Epidermal melanocyte (primary cell): ENCODE measurements at regions not wholly inside any gene's neighbourhood (a gene's known extent, or its start where the extent isn't known, plus 50 kb on each side); places are given as distances from the start of the nearest gene placed in this dataset.

Experiments
- DNase-seq: peaks from one replicate; pipeline ENCODE4 v3.0.0; 2011; ENCODE audit warnings: low spot score; ENCODE audit not compliant: insufficient read length

DNA sequence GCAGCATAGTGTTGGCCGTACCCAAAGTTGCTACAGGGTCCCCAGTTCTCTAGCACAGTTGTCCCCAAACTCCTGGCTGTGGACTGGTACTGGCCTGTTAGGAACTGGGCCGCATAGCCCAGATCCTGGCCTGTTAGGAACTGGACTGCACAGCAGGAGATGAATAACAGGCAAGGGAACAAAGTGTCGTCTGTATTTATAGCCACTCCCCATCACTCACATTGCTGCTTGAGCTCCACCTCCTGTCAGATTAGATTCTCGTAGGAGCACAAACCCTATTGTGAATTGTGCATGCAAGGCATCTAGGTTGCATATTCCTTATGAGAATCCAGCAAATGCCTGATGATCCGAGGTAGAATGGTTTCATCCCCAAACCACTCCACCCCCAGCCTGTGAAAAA lies 604.0 kb upstream of the LMCD1 start:
- DNase-seq: no peak

DNA sequence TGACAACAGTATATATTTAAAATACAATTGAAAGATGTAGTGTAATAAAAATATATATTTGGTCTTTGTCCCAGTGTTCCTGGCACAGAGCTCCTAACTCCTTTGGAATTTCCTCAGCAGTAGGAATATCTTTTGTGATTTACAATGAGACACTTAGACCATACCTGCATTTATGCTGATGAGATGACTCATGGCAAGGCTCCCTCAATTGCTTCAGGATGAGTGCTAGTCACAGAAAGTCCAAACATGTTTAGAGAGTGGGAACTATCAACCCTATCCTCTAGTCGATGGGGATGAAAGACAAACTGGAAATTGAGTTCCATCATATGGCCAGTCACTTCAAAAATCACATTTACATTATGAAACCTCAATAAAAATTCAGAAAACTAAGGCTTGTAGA lies 588.3 kb upstream of the LMCD1 start:
- DNase-seq: no peak

DNA sequence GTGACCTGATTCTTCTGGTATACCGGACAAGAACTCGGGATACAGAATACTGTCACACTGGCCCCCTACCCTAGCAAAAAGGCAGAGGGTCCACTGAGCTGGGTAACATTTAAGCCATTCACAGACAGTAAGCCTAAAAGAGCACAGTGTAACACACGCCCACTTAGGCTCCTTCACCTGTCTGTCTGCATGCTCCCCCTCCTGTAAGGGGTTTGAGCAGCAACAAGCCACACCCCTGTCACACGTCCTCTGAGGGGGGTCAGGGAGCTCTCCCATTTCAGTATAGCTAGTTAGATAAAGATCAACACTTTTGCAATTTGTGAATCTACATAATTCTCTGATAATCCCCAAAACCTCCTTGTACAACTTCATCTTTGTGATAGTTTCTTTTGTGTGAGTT lies 586.3 kb upstream of the LMCD1 start:
- DNase-seq: no peak

DNA sequence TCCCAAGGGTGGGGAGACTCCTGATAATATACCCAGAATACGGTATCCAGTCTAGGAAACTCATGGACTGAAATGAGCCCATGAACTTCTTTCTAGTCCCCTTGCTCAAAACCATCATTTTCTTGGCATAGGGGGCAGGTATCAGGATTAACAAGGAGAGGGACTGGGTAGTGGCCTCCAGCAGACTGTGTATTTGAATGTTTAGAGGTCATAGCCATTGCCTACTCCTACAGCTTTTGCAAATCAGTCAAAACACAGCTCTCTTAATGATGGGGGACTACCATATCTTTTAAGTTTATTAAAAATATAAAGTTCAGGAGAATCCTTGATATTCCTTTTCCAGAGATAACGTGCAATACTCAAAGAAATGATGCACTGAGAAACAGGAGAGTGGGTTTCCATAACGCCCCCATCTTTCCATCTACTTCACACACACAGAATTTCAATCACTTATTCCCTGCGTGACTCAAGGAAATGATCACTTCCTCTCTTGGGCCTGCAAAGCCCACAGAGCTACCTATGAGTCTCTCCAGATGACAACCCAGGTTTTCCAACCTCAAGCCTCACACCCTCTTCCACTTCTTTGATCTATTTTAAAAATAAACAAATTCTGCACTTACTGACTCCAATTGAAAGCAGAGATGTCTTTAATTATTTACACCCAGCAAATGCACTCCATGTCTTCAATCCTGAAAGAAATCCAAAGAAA lies 584.0 kb upstream of the LMCD1 start:
- no peak for DNase-seq

DNA sequence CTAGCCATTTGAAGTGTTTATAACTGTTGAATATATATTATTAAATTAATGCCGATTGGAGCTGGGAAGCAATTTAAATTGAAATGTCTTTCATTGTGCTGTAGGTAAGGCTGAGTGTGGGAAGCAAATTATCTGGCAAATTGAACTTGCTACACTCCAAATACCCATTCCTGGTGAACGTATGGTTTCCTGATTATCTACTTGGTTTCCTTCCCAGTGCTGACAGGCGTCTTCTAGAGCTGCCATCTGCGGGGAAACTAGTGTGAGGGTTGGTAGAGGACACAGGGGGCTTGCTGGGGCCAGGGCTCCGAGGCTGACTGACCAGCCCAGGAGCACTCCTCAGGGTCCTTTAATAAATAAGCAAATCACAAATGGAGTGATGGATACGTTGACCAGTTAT lies 581.4 kb upstream of the LMCD1 start:
- no peak for DNase-seq

DNA sequence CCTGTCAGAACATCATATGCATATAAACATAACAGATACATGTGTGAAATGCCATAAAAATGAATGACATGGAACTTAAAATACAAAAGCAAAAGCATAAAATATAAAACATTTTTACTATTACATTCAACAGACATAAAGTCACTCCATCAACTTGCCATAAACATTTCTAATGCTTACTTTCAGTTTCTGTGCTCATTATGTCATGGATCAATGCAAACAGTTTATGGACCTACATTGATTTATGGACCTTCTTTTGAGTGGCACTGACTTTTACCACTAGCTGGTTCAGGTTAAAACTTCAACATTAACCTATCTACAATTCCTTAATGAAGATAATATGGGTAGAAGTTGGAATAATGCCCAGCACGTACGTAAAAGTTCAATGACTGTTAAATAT lies 577.4 kb upstream of the LMCD1 start:
- no peak for DNase-seq

DNA sequence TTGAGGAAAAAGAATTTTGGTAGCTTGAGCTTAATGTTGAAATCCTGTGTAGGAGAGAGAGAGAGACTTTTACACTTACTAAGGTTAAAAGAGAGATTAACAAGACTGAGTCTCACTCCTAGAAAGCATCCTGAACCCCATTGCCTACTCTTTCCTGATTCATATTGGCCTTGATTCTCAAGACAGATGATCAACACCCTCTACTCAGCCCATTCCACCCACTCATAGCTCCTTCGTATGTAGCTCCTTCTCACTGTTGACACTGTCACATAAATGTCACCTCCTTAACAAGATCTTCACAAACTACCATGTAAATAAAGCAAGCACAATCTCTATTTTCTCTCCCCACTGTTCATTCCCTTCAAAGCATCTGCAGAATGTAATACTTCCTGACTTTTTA lies 574.6 kb upstream of the LMCD1 start:
- no peak for DNase-seq

DNA sequence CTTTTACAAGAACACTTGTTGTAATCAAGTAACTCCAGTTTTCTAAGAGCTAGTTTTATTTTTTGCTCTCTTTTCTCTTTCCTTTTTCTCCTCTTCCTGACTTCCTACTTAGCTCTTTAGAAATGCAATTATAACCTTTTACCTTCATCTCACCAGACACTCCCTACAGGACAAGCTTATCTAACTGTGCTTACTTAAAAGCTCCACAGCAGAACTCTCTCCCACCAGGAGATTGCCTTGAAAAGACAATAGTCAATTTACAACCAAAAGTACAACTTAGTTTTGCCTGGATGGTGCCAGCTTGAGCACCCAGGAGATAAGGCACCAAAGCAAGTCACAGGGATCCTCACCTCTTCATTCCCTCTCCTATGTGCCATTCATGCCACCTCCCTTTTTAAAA lies 573.8 kb upstream of the LMCD1 start:
- no peak for DNase-seq

DNA sequence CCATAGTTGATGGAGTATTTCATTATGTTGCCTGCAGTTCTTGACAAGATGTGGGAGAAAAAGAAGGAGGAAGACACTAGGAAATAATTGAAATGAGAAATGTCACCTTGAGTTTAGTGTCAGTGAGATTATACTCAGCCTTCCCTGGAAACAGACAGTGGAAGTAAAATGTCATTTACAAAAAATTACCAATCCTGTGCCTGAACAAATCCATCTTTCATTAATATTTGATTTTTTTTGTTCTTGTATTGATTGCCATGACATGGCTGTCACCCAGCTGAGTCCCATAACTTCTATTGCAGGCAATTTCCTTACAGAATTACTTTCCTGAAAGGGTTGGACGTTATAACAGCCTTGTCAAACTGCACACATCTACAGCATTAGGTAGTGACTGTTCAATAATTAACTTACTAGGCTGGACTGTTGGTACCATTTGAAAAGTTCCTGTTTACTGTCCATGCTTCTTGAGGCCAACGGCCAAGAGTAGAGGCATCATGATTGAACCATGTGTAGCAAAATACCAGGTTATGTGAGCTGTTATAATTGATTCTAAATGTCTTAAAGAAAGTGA lies 572.2 kb upstream of the LMCD1 start:
- DNase-seq: no peak

DNA sequence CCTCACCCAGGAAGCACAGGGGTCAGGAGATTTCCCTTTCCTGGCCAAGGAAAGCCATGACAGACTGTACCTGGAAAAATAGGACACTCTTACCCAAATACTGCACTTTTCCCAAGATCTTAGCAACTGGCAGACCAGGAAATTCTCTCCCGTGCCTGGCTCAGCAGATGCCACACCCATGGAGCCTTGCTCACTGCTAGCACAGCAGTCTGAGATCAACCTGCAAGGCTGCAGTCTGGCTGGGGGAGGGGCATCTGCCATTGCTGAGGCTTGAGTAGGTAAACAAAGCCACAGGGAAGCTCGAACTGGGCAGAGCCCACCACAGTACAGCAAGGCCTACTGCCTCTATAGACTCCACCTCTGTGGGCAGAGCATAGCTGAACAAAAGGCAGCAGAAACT lies 567.3 kb upstream of the LMCD1 start:
- no peak for DNase-seq

DNA sequence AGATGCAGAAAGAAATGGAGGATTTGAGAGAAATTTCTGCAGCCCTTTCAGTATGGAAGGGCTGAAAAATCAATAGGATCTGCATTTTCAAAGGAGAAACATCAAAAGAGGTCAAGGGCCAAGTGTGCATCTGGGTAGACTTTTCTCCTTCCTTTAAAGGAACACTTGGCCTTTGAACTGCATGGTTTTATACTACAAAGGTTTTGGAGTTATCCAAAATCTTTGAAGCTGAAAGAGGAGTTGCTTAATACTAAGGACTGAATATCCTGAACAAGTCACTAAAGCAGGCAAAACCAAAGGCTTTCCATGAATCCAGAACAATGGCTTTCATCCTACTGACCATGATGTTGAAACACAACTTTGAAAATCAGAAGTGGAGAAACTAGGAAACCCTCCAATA lies 553.7 kb upstream of the LMCD1 start:
- no peak for DNase-seq

DNA sequence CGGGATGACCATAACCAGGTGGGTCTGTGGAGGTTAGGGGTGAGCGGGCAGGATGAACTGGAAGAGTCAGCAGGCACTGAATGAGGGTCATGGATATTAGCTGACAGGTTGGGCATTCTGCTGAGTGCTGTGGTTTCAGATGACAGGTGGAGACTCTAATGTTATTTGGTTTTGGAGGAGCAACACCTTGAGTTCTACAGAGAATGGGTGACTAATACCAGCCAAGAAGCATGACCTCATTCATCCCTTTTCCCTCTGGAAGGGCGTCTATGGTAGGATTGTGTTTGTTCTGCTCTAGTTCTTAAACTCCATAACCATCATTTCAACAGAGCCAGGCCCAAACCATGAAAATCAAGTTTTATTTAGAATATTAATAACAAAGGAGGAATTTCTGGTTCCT lies 550.7 kb upstream of the LMCD1 start:
- no peak for DNase-seq

DNA sequence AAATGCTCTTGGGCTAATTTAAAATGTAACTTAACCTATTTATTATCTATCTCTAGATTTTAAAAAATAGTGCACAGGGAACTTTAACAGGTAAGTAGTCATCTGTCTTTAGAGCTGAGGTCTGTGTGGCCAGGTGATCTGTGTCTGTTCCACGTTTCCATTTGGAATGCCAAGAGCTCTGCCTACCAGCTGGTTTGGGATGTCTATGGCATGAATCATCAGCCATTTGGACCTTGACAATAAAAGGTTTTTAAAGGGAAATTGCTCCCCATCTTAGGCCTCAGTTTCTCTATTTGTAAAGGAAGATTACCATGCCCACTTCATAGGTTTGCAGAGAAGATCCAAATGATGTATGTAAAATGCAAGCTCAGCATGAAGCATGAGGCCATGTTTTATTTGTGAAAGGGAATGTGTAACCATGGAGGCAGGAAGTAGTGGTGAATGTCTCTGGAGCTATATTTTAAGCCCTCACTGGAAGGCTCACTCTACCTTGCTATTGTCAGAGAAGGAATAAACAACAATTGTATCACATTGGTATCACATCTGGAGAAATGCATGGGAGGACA lies 548.1 kb upstream of the LMCD1 start:
- no peak for DNase-seq

DNA sequence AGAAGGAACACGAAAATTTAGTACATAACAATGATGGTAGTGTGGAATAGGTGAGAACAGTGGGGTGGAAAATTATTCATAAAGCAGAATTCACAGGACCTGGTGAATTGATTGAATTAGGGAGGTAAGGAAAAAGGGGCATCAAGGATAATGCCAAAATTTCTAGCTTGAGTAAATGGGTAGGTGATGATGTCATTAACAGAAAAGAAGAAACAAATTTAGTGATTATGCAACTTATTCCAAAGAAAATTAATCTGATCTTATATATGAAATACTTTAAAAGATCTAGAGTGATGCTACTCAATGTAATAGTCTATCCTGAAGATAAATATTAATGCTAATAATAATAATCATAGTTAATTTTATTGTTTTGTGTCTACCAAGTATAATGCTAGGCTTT lies 544.6 kb upstream of the LMCD1 start:
- no peak for DNase-seq

DNA sequence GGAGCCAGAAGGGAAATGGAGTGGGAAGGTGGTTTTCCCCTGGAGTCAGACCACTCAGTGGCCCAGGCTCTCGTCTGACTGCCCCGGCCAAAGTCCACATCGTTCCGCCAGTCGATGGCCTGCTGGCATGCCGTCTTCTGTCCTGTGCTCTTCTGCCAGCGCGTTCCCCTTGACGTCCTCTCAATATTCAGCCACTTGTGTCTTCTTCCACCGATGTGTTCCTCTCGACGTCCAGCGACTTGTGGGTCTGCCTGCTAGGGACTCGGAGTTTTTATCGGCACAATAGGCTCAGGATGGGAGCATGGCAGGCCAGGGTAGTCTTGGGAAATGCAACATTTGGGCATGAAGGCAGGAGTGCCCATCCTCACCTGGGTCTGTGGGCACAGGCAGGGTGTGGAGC lies 542.5 kb upstream of the LMCD1 start:
- no peak for DNase-seq

DNA sequence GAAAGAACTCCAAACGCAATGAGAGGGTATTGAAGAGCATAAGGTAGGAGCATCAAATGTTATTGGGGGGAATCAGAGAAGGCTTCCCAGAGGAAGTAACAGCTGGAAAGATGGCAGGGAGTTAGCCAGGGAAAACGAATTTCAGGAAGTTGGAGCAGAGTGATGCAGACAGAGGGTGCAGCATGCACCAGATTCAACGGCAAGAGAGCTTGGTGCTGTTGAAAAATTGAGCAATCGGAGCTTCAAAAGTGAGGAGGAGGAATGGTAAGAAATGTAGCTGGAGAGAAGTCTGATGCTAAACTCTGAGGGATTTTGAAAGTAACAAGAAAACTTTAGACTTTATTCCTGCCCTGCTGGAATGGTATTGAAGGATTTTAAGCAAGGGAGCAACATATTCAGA lies 541.0 kb upstream of the LMCD1 start:
- no peak for DNase-seq

DNA sequence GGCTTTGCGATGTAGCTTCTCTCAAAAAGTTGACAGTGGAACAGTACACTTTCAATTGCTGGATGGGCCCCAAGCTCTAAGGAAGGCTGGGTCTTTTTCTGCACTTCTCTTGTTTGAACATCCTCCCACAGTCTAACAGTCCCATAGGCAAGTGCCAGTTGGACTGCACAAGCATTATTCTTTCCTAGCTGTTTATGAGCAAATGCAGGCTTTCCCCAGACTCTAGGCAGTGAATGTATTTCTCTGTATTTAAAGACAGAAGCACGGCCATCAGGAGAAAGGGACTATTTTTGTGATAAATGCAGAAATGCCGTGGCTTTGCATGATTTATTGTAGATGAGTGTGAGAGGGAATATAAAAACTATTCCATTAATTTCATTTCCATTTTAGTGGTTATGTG lies 539.3 kb upstream of the LMCD1 start:
- DNase-seq: no peak

DNA sequence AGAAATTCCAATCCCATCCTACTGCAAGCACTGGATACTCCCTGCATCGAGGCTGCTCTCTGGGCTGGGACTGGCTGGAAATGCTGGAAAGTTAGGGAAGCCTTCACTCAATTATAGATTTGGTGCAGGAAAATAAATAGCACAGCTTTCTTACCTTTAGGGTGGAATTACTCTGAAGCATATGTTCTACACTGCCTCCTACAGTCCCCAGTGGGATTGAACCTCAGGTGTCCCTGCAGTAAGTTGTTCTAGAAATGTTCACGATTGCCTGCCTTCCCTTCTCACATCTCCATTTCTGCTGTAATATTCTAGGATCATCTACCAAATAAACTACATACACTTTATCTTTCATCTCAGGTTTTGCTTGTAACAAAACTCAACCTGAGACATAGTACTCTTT lies 536.7 kb upstream of the LMCD1 start:
- DNase-seq: no peak

DNA sequence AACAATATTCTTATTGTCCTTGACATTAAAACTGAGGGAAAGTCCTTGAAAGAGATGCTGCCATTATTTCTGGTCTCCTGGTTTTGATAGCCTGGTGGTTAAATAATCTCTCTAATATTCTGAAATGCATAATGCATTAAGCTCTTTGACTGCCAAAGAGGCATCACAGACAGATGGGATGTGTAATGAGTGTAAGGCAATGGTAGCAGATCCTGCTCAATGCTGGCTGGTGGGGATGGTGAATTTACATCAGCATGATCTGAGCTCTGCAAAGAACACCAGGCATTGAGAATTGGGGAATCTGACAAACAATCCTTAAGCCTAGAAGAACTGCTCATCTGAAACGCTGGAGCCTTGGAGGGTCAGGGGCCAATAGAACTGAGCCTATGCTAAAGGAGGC lies 528.6 kb upstream of the LMCD1 start:
- DNase-seq: no peak

DNA sequence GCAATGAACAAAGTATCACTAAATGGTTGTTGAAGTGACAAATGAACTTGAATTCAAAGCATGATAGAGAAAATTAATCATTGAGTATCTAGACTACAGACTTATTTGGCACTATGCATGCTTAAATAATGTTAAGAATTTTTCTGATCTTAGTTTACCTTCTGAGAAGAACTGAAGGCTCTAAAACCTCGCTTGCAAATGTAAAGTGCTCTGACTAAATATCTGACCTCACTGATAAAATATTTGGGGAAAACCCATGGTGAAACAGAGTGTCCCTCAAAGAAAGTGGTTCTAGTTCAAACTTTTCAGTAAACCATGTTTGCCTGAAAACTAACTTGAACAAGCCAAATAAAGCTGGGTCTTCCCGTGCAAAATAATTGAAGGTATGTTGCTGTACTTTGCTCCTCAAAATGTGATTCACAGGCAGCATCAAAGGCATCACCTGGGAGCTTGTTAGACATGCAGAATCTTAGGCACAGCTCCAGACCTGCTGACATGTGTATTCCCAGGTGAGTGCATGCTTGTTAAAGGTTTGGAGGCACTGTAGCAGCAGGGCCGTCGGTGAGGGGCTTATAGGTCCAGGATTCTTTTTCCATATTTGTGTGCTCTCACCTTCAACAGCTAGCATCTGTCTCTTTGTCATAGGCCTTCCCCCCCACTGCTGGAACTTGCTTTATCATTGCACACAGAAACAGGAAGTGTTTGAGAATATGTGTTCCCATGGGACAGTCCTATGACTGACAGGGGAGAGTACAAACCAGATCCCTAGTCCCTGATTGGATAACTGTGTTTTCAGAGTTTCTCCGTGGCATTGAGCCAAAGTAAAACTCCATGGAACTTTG lies 524.2 kb upstream of the LMCD1 start:
- peak; percentile 28 for DNase-seq

DNA sequence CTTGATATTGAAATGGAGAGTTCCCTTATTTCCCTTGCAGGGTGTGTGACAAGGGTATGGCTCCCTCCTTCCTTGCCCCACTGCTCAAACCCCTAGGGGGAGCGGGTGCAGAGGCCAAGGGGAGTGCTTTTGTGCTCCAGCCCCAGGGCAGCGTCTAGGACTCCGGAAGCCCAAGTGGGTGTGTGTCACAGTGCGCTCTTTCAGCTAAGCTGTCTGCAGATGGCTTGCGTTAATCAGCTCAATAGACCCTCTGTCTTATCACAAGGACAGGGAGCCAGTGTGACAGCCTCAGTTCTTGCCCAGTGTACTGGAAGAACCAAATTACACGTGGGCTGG lies 523.6 kb upstream of the LMCD1 start:
- DNase-seq: peak; percentile 19

DNA sequence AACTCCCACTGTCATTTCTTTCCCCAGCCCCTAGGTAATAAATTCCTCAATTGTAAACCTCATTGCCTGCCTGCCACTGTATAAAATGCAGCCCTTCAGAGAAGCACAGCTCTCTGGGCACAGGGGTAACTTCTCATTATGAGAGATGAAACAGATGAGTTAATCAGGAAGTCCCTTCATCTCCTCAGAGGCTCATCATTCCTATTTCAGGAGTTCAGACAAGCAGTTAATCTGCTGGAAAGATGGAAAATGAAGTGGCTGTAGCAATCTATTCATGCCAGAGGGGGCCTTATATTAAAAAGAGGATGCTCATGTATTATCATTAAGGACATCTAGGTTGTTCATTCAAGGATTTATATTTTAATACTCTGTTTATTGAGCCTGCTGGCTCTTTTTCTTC lies 519.5 kb upstream of the LMCD1 start:
- no peak for DNase-seq

DNA sequence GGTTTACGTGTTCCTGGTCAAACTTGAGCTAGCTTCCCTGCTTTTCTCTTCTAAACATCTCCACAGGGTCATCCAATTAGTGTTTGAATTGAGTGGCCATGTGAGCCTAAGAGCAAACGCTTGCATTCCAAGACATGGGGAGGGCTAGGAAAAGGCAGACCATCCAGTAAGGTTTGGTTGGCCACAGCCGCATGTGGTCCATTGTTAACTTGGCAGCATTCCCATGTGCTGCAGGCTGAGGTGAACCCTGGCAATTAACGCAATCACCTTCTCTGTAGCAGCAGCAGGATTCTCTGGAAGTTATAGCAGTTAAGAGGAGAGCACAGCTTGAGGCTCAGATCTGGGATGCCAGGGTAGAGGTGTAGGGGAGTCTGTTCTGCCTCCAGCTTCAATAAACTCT lies 502.2 kb upstream of the LMCD1 start:
- no peak for DNase-seq
